Nephron (organoid): ENCODE measurements at regions not wholly inside any gene's neighbourhood (a gene's known extent, or its start where the extent isn't known, plus 50 kb on each side); places are given as distances from the start of the nearest gene placed in this dataset.
A peak's percentile ranks its signal among the peaks of the same experiment; 100 is the strongest.
"Not testable (repeated sequence)": the region's sequence is repeated elsewhere in the genome, so short reads cannot be mapped to it uniquely, and the experiment has no call there.

ENCODE experiments used
- H3K27ac Mint-ChIP-seq, 3 experiments: 2 replicates each; pipeline ENCODE4 v1.8.0; 2020; ENCODE audit warnings: mixed read lengths in 3 of 3, mild to moderate bottlenecking in 2 of 3, moderate library complexity in 1 of 3
- H3K27me3 Mint-ChIP-seq: 2 replicates; pipeline ENCODE4 v1.8.0; 2021; ENCODE audit warnings: low read depth, mild to moderate bottlenecking, moderate library complexity, mixed read lengths
- H3K36me3 Mint-ChIP-seq: 2 replicates; pipeline ENCODE4 v1.8.0; 2020; ENCODE audit warnings: low read depth, mixed read lengths
- H3K4me1 Mint-ChIP-seq: 2 replicates; pipeline ENCODE4 v1.8.0; 2020; ENCODE audit warnings: mixed read lengths
- H3K4me3 Mint-ChIP-seq, 3 experiments: 2 replicates each; pipeline ENCODE4 v1.8.0; 2020; ENCODE audit warnings: mild to moderate bottlenecking in 3 of 3, mixed read lengths in 3 of 3, moderate library complexity in 2 of 3
- H3K9me3 Mint-ChIP-seq: 2 replicates; pipeline ENCODE4 v1.8.0; 2020; ENCODE audit warnings: mixed read lengths
- CTCF ChIP-seq, 3 experiments: fragments of 200-600 bp; sonication (generic); IDR thresholded peaks; one replicate each; pipeline ENCODE4 v1.5.0; 2021; ENCODE audit warnings: antibody characterized with exemption in 3 of 3; ENCODE audit not compliant: unreplicated experiment in 3 of 3

- Mint-ChIP-seq H3K4me1 (peaks cover 12% of the 10 kb centered on the region), H3K9me3 (peaks cover 12% of the 10 kb centered on the region), H3K36me3 (no peaks in the 10 kb centered on the region), H3K4me3 (no peak overlapping the region), H3K27me3 (no peaks in the 10 kb centered on the region), H3K27ac (peak overlapping the region; percentile 8 to 45 (median 22))
- no peak for TF ChIP-seq CTCF (IDR thresholded peaks at IDR 0.05; ENCODE audit: unreplicated experiment in 3 of 3)
These were observed 348.6 kb downstream of the CD109 start for GRCh38 chr6:74044417-74045096.

- Mint-ChIP-seq H3K4me1 (peaks cover 12% of the 10 kb centered on the region), H3K27ac (no peak overlapping the region), H3K4me3 (no peak overlapping the region), H3K27me3 (no peaks in the 10 kb centered on the region), H3K36me3 (no peaks in the 10 kb centered on the region), H3K9me3 (peaks cover 23% of the 10 kb centered on the region)
- no peak for TF ChIP-seq CTCF (IDR thresholded peaks at IDR 0.05; ENCODE audit: unreplicated experiment in 3 of 3)
These were observed 345.4 kb downstream of the CD109 start for GRCh38 chr6:74041420-74041819.

GRCh38 chr6:74018825-74019224, 322.8 kb downstream of the CD109 start:
- peaks cover 23% of the 10 kb centered on the region for H3K9me3 Mint-ChIP-seq
- H3K27ac Mint-ChIP-seq = no peak overlapping the region
- TF ChIP-seq CTCF (IDR thresholded peaks at IDR 0.05; ENCODE audit: unreplicated experiment in 3 of 3) = no peak
- no peaks in the 10 kb centered on the region for H3K36me3 Mint-ChIP-seq
- H3K4me1 Mint-ChIP-seq = no peaks in the 10 kb centered on the region
- peaks cover 6% of the 10 kb centered on the region for H3K27me3 Mint-ChIP-seq
- no peak overlapping the region for H3K4me3 Mint-ChIP-seq

GRCh38 chr6:74015427-74015826, 319.4 kb downstream of the CD109 start:
- TF ChIP-seq CTCF (IDR thresholded peaks at IDR 0.05; ENCODE audit: unreplicated experiment in 3 of 3) = no peak

GRCh38 chr6:74000666-74001490, 304.9 kb downstream of the CD109 start:
- Mint-ChIP-seq H3K4me1 (no peaks in the 10 kb centered on the region), H3K36me3 (no peaks in the 10 kb centered on the region), H3K9me3 (peaks cover 8% of the 10 kb centered on the region), H3K4me3 (no peak overlapping the region), H3K27ac (no peak overlapping the region), H3K27me3 (no peaks in the 10 kb centered on the region)
- TF ChIP-seq CTCF (IDR thresholded peaks at IDR 0.05; ENCODE audit: unreplicated experiment in 3 of 3) = no peak

More at GRCh38 chr6:74015427-74015826, 319.4 kb downstream of the CD109 start:
- H3K36me3 Mint-ChIP-seq = peaks cover 4% of the 10 kb centered on the region
- no peaks in the 10 kb centered on the region for H3K4me1 Mint-ChIP-seq
- H3K9me3 Mint-ChIP-seq = peaks cover 33% of the 10 kb centered on the region
- no peak overlapping the region for H3K27ac Mint-ChIP-seq
- H3K27me3 Mint-ChIP-seq = peaks cover 2% of the 10 kb centered on the region
- no peak overlapping the region for H3K4me3 Mint-ChIP-seq

- H3K36me3 Mint-ChIP-seq, H3K4me1 Mint-ChIP-seq, H3K4me3 Mint-ChIP-seq, H3K9me3 Mint-ChIP-seq, H3K27ac Mint-ChIP-seq, H3K27me3 Mint-ChIP-seq: not testable (repeated sequence)
These were observed 294.7 kb downstream of the CD109 start for GRCh38 chr6:73990609-73991238.
